IPS DF 6.9 (cell line): ENCODE measurements at regions not wholly inside any gene's neighbourhood (a gene's known extent, or its start where the extent isn't known, plus 50 kb on each side); places are given as distances from the start of the nearest gene placed in this dataset.

Source experiments
- DNase-seq: peaks from one replicate; pipeline ENCODE4 v3.0.0-alpha.2; 2013; ENCODE audit warnings: low read depth, low spot score
- H3K27ac ChIP-seq: one replicate; pipeline ENCODE4 v1.5.1; 2013; ENCODE audit warnings: low read length, control low read depth
- H3K27me3 ChIP-seq: 2 replicates; pipeline ENCODE4 v1.6.1; 2013; ENCODE audit warnings: mild to moderate bottlenecking, low read length; ENCODE audit not compliant: control insufficient read depth, insufficient read depth
- H3K36me3 ChIP-seq: 2 replicates; pipeline ENCODE4 v1.6.1; 2013; ENCODE audit warnings: low read length; ENCODE audit not compliant: control insufficient read depth, insufficient read depth
- H3K4me1 ChIP-seq: 2 replicates; pipeline ENCODE4 v1.6.1; 2013; ENCODE audit warnings: low read length; ENCODE audit not compliant: control insufficient read depth, insufficient read depth
- H3K4me3 ChIP-seq: 2 replicates; pipeline ENCODE4 v1.5.1; 2013; ENCODE audit warnings: mild to moderate bottlenecking, low read length
- H3K9me3 ChIP-seq: 2 replicates; pipeline ENCODE4 v1.6.1; 2013; ENCODE audit warnings: low read length, inconsistent platforms; ENCODE audit not compliant: control insufficient read depth, insufficient read depth
- WGBS: extraction: QIAGEN DNeasy Blood & Tissue Kit; methylation state at CpG from one replicate; pipeline ENCODE4 v1.1.7; 2013; ENCODE audit warnings: mixed read lengths, missing lambda C conversion rate; ENCODE audit not compliant: insufficient read length, insufficient coverage; 5-methylcytosine and 5-hydroxymethylcytosine counted together

DNA sequence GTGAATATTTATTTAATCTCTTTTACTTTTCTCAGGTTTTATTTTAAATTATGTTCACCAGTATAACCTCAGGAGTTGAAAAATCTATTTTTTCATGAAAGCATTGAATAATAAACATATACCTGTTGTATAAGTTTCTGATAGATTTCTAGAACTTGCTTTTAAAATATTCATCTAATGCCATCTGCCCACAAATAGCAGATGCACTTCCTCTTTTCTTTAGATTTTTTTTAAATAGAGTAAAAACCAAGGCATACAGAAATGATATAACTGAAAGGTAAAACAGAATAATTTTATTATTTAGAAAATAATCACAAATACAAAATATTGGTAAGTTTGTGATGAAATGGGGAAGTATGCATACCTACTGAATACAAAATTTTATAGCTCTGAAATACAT, 130.7 kb upstream of the PRMT6 start:
- no peaks in the 10 kb centered on the region for H3K27me3 ChIP-seq
- H3K36me3 ChIP-seq = no peaks in the 10 kb centered on the region
- H3K4me3 ChIP-seq = no peak overlapping the region
- no peaks in the 10 kb centered on the region for H3K4me1 ChIP-seq
- H3K27ac ChIP-seq = no peak overlapping the region
- H3K9me3 ChIP-seq = no peaks in the 10 kb centered on the region
- DNase-seq = no peak

DNA sequence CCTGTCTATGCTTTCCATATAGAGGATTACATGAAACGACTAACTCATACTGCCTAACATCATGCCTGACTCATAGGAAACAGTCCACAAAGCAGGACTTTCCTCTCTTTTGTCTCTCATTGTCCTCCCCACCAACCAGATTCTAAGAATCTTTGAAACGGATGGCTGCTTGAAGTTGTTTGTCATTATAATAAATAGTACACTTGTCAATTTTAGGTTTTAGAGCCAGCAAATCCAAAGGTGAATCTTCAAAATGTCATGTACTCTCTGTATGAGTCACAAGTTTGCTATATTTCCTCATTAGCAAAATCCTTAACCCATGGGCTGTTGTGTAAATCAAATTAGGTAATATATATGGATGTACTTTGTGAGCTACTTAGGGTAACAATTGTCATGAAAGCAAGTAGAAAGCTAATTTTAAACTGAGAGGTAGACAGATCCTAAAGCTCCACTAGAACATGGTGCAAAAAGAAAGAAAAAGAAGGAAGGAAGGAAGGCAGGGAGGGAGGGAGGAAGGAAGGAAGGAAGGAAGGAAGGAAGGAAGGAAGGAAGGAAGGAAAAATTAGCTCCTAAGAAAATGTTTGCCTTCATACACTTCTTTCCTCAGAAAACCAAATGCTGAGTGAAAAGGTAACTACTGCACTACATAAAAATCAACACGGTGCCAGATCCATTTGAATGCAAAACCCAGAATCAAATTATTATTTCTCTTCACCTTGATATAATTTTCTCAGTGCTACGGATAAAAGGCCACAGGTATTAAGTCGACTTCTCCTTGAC, 129.5 kb upstream of the PRMT6 start:
- Histone ChIP-seq H3K27me3 (no peaks in the 10 kb centered on the region), H3K9me3 (no peaks in the 10 kb centered on the region), H3K36me3 (no peaks in the 10 kb centered on the region), H3K4me1 (no peaks in the 10 kb centered on the region), H3K4me3 (no peak overlapping the region), H3K27ac (no peak overlapping the region)
- WGBS = no CpG with 5 or more reads among the region's 5 CpGs
- no peak for DNase-seq

DNA sequence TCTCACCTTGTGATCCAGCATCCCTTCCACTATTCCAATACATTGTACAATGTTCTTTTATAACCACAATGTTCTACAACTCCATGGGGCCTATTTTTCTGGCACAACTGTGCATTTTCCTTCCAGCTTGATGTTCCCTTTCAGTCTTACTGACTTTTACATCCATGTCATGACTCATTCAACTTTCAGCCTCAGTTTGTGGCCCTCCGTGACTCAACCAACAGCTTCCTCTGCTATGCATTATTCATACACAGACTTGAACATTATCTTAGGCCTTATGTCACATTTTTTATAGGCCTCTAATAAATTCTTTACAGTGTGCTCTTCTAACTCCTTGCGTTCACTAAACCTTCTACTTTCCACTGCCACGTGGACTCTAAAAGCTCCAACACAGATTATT, 119.4 kb upstream of the PRMT6 start:
- Histone ChIP-seq H3K36me3 (no peaks in the 10 kb centered on the region), H3K4me1 (no peaks in the 10 kb centered on the region), H3K27ac (no peak overlapping the region), H3K27me3 (no peaks in the 10 kb centered on the region), H3K9me3 (no peaks in the 10 kb centered on the region), H3K4me3 (no peak overlapping the region)
- no CpG with 5 or more reads among the region's 3 CpGs for WGBS
- no peak for DNase-seq

DNA sequence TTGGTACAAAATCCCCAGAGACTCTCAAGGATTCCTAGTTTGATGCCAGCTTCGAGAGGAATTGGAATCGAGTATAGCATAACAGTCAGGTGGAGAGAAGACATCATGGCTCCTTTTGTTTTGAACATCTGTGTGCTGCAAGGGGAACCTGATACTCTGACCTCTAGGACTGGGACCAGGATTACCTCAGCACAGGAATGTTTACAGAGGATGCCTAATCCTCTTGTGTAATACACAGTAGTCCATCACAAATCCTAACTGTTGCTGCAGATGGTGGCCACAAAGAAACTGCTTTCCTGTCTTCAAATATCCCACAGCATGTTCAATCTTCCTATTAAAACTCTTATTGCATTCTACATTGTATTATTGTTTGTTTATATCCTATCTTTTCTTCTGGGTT, 111.8 kb upstream of the PRMT6 start:
- Histone ChIP-seq H3K27me3 (no peaks in the 10 kb centered on the region), H3K9me3 (no peaks in the 10 kb centered on the region), H3K4me3 (no peak overlapping the region), H3K36me3 (no peaks in the 10 kb centered on the region), H3K4me1 (no peaks in the 10 kb centered on the region), H3K27ac (no peak overlapping the region)
- WGBS = no CpG with 5 or more reads among the region's 2 CpGs
- no peak for DNase-seq

DNA sequence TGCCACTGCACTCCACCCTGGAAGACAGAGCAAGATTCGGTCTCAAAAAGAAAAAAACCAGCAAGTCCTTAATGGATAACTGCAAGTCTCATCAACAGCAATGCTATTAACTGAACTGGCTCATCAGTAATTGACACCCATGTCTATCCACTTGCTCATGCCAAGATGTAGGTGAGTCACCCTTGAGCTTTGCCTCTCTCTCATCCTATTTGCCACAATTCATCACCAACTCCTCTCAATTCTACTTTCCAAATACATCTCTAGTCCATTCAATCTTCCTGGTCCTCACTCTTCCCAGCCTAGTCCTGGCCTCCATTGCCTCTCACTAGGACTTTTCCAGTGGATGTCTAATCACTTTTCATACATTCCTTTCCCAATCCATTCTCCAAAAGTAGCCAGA, 103.7 kb upstream of the PRMT6 start:
- Histone ChIP-seq H3K9me3 (no peaks in the 10 kb centered on the region), H3K27me3 (no peaks in the 10 kb centered on the region), H3K36me3 (no peaks in the 10 kb centered on the region), H3K27ac (no peak overlapping the region), H3K4me1 (no peaks in the 10 kb centered on the region), H3K4me3 (no peak overlapping the region)
- no CpG with 5 or more reads among the region's 1 CpG for WGBS
- no peak for DNase-seq

DNA sequence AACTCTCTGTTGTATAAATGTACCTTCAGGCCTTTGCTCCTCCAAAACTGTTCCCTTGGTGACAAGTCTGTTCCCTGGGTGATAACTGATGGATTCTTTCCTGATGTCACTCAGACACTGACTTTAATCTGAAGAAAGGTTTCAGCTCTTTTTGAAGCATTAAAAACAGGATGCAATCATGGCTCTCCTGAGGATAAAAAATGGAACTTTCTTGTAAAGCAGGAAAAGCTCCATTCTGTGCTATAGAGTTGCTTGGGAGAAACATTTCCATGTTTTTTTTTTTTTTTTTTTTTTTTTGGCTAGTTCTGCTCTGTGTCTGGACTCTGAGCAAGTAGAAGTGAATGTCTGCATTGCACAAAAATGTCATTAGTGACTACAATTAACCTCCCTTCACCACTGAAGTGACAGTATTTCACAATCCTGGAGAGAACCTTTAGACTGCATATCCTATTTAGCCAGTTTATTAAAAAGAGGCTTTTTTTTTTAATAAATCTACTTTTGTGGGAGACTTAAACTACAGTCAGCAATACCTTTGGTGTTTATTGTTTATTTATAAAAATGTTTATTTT, 101.7 kb upstream of the PRMT6 start:
- H3K9me3 ChIP-seq = no peaks in the 10 kb centered on the region
- no peaks in the 10 kb centered on the region for H3K36me3 ChIP-seq
- DNase-seq = no peak
- no peaks in the 10 kb centered on the region for H3K4me1 ChIP-seq
- H3K27me3 ChIP-seq = no peaks in the 10 kb centered on the region
- H3K27ac ChIP-seq = no peak overlapping the region
- no peak overlapping the region for H3K4me3 ChIP-seq

DNA sequence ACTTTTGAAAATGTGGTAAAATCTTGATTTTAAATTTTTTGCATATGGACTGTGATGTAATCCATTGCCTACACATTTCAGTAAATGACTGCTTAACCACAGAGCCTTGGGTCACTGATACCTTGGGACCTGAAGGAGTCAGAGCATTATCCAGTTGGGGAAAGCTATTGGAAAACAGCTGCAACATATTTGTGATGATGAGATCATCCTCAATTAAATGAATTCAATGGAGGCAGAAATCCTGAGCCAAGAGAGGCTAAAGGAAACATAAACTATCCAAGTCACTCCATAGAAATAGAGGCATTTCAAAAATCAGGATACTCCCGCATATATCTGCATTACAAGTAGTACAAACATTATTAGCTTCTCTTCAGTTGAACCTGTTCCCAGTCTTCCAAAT, 99.8 kb upstream of the PRMT6 start:
- H3K4me3 ChIP-seq = no peak overlapping the region
- DNase-seq = no peak
- no CpG with 5 or more reads among the region's 1 CpG for WGBS

DNA sequence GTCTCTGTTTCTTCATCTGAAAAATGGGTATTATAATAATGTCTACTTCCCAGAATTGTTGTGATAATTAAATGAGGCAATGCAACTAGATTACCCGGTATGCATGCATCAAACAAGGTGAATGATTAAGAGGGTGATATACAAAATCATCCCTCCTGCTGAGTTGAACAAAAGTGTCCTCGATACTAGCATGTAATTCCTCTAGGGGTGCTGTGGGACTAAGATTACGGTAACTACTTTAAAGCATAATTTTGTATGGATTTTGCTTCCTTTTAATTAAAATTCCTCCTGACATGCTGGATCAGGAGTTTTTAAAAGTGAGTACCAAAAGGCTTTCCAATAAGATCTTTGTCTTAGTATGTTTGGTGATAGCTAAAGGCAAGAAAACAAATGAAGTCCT, 98.7 kb upstream of the PRMT6 start:
- WGBS = no CpG with 5 or more reads among the region's 3 CpGs
- H3K36me3 ChIP-seq = no peaks in the 10 kb centered on the region
- no peak overlapping the region for H3K4me3 ChIP-seq
- no peak overlapping the region for H3K27ac ChIP-seq
- H3K4me1 ChIP-seq = no peaks in the 10 kb centered on the region
- no peaks in the 10 kb centered on the region for H3K9me3 ChIP-seq
- no peaks in the 10 kb centered on the region for H3K27me3 ChIP-seq
- DNase-seq = peak; percentile 13

More for the DNA sequence above, 99.8 kb upstream of the PRMT6 start:
- no peaks in the 10 kb centered on the region for H3K36me3 ChIP-seq
- no peaks in the 10 kb centered on the region for H3K4me1 ChIP-seq
- no peaks in the 10 kb centered on the region for H3K27me3 ChIP-seq
- H3K9me3 ChIP-seq = no peaks in the 10 kb centered on the region
- no peak overlapping the region for H3K27ac ChIP-seq

DNA sequence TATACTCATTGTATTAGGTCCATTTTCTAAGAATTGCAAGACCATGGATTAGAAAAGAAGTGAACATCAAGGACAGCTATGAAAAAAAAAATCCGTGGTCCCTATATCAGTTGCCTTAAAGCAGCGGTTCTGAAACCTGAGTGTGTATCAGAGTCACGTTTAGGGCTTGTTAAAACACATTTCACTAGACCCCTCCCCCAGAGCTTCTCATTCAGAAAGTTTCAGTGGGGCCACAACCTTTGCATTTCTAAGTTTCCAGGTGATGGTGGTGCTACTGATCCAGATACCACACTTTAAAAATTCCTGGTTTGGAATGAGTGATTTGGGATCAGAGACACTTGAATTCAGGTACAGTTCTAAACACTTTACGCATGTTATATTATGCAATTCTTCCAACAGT, 96.1 kb upstream of the PRMT6 start:
- Histone ChIP-seq H3K27me3 (no peaks in the 10 kb centered on the region), H3K9me3 (no peaks in the 10 kb centered on the region), H3K4me1 (no peaks in the 10 kb centered on the region), H3K4me3 (no peak overlapping the region), H3K36me3 (no peaks in the 10 kb centered on the region), H3K27ac (no peak overlapping the region)
- WGBS = no CpG with 5 or more reads among the region's 4 CpGs
- no peak for DNase-seq

DNA sequence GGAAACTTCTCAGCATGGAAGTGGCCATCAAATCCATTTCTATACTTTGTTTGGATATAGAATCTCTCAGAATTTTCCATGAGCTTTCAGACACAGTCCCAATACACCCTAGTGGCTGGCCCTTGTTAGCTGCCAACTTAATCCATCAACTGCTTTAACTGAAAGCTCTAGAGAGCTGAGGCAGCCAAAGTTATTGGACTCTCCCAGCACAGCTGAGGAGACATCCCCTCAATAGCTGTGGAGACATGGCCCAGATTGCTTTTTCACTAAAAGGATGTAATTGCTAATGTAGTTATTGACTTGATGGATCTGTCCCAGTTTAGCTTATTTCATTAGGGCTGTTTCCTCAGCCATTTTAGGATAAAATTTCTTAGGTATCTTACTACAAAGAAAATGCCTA, 94.8 kb upstream of the PRMT6 start:
- no peaks in the 10 kb centered on the region for H3K9me3 ChIP-seq
- H3K36me3 ChIP-seq = no peaks in the 10 kb centered on the region
- H3K27me3 ChIP-seq = no peaks in the 10 kb centered on the region
- H3K27ac ChIP-seq = no peak overlapping the region
- no peak overlapping the region for H3K4me3 ChIP-seq
- no peak for DNase-seq
- no peaks in the 10 kb centered on the region for H3K4me1 ChIP-seq

DNA sequence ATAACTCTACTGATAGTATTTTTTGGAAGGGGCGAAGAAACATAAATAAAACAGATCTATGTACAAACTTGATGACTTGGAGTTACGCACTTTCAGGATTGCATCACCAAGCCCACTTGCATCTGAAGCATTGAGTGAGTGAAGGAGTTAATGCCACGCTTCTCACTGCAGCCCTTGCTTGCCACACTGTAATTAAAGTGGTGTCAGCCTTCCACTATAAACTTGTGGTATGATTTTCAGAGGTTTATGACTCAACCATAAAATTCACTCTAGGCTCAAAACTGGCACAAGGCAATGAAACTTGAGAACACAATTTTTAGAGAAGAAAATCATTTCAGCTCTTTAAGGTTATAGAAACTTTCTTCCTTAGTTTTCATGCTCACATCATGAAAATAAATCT, 93.9 kb upstream of the PRMT6 start:
- Histone ChIP-seq H3K9me3 (no peaks in the 10 kb centered on the region), H3K27me3 (no peaks in the 10 kb centered on the region), H3K36me3 (no peaks in the 10 kb centered on the region), H3K27ac (no peak overlapping the region), H3K4me1 (no peaks in the 10 kb centered on the region), H3K4me3 (no peak overlapping the region)
- no CpG with 5 or more reads among the region's 3 CpGs for WGBS
- DNase-seq = no peak
